Fibroblast of villous mesenchyme (primary cell): ENCODE measurements at regions not wholly inside any gene's neighbourhood (a gene's known extent, or its start where the extent isn't known, plus 50 kb on each side); places are given as distances from the start of the nearest gene placed in this dataset.

Experiments used
- DNase-seq: peaks from one replicate; pipeline ENCODE4 v3.0.0-alpha.2; 2010; ENCODE audit warnings: low read depth
- H3K4me3 ChIP-seq: 2 replicates; pipeline ENCODE4 v1.5.1; 2011; ENCODE audit warnings: low read depth, mild to moderate bottlenecking, low read length
- TF ChIP-seq, protein P1 (sequence below): IDR thresholded peaks from 2 replicates; pipeline ENCODE4 v1.5.1; 2012; ENCODE audit warnings: low read depth, mild to moderate bottlenecking, low read length; ENCODE audit not compliant: insufficient read depth

DNA sequence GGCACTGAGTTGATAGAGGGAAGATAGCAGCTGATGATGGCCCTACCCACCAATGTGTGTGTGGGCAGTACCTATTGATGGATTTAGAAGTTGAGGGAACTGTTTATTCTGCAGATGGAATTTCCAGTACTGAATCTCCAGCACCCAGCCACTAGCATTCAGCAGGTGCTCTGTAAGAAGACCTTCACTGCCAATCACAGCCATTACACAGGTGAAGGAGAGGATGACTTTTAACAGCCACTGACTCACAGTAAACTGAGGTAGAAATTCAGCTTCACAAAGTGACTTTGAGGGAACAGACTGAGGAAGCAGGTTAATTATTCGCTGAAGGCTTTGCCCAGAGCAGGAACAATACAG, 107.8 kb downstream of the GGTLC2 start:
- no peak for DNase-seq
- TF ChIP-seq, protein P1, sequence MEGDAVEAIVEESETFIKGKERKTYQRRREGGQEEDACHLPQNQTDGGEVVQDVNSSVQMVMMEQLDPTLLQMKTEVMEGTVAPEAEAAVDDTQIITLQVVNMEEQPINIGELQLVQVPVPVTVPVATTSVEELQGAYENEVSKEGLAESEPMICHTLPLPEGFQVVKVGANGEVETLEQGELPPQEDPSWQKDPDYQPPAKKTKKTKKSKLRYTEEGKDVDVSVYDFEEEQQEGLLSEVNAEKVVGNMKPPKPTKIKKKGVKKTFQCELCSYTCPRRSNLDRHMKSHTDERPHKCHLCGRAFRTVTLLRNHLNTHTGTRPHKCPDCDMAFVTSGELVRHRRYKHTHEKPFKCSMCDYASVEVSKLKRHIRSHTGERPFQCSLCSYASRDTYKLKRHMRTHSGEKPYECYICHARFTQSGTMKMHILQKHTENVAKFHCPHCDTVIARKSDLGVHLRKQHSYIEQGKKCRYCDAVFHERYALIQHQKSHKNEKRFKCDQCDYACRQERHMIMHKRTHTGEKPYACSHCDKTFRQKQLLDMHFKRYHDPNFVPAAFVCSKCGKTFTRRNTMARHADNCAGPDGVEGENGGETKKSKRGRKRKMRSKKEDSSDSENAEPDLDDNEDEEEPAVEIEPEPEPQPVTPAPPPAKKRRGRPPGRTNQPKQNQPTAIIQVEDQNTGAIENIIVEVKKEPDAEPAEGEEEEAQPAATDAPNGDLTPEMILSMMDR: no peak
- H3K4me3 ChIP-seq: no peak overlapping the region

DNA sequence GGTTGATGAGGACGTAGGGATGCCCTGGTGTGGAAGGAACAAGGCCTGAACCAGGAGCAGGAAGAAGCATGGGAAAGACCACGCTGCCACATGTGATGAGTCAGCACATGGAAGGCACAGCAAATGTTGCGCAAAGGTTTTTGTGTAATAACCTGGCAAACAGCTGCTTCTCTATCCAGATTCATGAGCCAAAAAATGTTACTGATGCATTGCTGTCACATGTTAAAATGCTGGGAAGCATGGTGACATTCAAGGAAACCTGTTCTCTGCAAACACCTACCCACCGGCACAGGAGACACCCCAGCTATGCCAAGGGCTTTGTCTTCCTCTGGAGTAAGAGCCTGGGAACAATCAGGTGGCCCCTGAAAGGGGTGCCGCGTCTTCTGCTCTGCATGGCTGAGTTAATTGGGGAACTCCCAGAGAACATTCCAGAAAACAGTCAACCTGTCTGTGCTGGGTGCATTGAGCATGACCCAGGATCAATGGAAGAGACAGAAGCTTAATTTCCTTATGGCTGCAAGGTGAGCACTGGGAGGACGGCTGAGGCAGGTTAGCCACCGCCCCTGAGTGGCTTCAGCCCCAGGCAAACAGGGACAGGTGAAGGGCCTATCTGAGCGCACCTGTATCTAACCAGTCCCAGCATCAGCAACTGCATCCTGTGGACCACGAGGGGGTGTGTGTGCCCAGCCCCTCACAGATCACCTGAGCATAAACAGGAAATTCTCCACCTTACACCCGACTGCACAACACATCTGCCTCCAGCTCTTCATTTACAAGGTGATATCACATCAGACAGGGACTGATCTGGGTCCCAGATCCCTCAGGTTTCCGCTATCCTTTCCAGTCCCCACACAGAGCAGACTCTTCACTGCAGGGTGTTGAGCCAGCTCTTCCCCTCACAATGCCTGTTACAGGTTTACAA, 108.4 kb downstream of the GGTLC2 start:
- H3K4me3 ChIP-seq: no peak overlapping the region
- DNase-seq: peak; percentile 69
- TF ChIP-seq, protein P1: no peak

DNA sequence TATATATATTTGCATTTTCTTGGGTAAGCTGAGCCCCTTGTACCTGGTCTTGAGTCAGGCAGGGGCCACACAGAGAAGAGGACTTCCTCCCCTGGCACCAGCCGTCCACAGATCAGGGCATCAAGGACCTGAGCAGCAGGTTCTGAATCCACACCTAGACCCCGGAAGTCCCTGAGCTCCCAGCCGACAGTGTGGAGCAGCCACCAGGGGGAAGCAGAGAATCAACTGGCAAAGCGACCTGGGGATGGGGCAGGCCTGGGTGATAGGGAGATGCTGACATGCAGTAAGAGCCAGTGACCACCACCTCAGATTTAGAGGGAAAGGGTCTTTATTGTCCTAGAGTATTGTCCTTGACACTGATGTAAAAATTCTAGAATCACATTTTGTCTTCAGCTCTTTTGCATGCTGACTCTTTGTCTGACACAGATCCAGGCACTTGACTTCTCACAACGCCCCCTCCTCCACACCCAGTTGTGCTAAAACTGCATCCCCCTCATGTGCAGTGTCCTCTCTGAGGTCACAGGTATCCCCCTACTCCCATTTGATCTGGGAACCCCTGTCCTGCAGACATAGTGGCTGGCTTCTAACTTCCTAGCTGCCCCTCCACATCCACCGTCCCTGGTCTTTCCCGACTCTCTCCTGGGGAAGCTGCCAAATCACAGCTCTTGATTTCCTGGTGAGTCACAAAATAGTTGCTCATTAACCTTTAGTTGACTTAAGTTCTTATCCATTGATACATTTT, 109.3 kb downstream of the GGTLC2 start:
- TF ChIP-seq, protein P1: peak; percentile 79
- peak; percentile 24 for DNase-seq
- no peak overlapping the region for H3K4me3 ChIP-seq

DNA sequence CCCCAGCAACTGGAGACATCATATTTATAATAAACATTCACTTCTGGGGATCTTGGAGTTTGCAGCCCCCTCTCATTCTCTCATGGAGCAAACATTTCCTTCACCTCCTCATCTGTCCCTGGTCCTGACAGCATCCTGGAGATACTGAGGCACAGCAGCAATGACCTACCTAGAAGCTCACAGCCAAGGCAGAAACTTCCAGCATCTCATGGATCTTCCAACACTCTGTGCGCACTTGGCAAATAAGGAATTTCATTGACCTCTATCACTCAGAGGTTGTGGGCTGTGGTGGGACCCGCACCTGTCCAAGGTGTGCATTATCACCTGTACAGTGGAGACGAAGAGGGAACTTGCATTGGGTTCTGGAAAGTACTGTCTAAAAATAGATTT, 109.8 kb downstream of the GGTLC2 start:
- TF ChIP-seq, protein P1: no peak
- no peak overlapping the region for H3K4me3 ChIP-seq
- DNase-seq: no peak

DNA sequence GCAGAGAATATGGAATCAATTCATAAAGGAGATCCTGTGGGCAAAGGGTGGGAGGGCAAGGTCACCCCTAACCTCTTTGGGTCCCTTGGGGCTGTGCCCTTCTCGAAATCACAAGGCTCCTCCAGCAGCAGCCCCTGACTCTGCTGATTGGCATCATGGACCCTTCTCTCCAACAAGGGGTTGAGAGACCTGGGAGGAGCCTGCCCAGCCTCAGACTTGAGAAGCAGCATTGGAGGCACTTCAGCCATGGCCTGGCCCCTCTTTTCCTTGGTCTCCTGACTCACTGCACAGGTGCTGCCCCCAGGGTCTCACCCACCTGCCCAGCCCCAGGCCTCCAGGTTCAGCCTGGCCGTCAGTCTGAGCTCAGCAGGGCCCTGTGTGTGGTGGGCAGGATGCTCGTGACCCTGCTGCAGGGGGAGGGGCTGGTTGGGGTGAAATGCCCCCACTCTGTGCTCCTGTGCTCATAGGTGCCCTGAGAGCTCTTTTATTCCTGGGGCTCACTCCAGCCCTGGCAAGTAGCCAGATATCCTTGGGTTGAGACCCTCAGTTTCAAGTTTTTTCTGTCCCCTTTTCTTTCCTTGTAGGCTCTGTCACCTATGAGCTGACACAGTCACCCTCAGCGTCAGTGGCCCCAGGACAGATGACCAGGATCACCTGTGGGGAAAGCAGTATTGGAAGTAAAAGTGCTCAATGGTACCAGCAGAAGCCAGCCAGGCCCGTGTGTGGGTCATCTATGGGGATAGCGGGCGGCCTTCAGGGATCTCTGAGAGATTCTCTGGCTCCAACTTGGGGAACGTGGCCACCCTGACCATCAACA, 110.8 kb downstream of the GGTLC2 start:
- H3K4me3 ChIP-seq: no peak overlapping the region
- DNase-seq: no peak
- TF ChIP-seq, protein P1: no peak

DNA sequence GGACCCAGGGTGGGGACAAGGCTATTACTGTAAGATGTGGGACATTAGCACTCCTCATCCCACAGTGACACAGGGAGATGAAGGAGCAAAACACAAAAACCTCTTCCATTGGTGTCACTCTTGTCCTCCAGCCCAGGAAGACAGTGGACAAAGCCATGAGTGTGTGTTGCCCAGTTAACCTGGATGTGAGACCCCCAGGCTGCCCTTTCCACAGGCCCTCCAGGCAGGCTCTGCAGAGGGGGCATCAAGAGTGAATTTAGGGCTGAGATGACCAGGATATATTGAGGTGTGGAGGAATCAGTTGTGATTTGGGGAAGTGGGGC, 111.3 kb downstream of the GGTLC2 start:
- no peak for DNase-seq
- no peak overlapping the region for H3K4me3 ChIP-seq
- TF ChIP-seq, protein P1: no peak
